ENCODE measurements at regions not wholly inside any gene's neighbourhood (a gene's known extent, or its start where the extent isn't known, plus 50 kb on each side); places are given as distances from the start of the nearest gene placed in this dataset.

DNA sequence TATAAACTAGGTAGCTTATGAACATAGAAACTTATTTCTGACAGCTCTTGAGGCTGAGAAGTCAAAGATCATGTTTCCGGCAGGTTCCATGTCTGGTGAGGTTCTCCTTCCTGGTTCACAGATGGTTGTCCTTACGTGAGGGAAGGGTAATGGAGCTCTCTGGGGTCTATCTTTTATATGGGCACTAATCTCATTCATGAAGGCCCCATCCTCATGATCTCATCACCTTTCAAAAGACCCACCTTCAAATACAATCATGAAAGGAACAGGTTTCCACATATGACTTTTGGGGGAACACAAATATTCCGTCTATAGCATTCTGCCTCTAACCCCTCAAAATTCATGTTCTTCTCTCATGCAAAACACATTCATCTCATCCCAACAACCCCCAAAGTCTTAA lies 264.7 kb downstream of the PTTG2 start:
- Histone ChIP-seq H3K4me3 (no peak overlapping the region), H3K27ac (peak overlapping the region in 1 of 2 donors; percentile 9)
- DNase-seq (ENCODE audit: low spot score) = no peak
- TF ChIP-seq, protein P1, sequence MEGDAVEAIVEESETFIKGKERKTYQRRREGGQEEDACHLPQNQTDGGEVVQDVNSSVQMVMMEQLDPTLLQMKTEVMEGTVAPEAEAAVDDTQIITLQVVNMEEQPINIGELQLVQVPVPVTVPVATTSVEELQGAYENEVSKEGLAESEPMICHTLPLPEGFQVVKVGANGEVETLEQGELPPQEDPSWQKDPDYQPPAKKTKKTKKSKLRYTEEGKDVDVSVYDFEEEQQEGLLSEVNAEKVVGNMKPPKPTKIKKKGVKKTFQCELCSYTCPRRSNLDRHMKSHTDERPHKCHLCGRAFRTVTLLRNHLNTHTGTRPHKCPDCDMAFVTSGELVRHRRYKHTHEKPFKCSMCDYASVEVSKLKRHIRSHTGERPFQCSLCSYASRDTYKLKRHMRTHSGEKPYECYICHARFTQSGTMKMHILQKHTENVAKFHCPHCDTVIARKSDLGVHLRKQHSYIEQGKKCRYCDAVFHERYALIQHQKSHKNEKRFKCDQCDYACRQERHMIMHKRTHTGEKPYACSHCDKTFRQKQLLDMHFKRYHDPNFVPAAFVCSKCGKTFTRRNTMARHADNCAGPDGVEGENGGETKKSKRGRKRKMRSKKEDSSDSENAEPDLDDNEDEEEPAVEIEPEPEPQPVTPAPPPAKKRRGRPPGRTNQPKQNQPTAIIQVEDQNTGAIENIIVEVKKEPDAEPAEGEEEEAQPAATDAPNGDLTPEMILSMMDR (IDR thresholded peaks at IDR 0.05) = no peak

DNA sequence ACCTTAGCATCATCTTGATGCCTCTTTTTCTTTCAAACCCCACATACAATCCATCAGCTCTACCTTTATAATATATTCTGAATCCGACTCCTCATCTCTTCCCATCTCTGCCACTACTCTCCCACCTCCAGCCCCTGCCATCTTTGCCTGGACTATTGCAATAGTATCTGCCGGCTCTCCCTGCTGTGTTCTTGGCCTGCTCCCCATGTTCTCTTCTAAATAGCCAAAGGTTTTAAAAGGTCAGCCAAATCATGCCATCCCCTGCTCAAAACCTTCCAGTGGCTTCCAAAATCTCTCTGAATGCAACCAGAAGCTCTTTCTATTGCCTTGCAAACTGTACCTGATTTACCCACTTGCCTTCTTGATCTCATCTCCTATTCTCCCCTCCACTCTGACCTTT lies 266.0 kb downstream of the PTTG2 start:
- no peak for DNase-seq (ENCODE audit: low spot score)
- H3K27ac ChIP-seq = no peak overlapping the region

DNA sequence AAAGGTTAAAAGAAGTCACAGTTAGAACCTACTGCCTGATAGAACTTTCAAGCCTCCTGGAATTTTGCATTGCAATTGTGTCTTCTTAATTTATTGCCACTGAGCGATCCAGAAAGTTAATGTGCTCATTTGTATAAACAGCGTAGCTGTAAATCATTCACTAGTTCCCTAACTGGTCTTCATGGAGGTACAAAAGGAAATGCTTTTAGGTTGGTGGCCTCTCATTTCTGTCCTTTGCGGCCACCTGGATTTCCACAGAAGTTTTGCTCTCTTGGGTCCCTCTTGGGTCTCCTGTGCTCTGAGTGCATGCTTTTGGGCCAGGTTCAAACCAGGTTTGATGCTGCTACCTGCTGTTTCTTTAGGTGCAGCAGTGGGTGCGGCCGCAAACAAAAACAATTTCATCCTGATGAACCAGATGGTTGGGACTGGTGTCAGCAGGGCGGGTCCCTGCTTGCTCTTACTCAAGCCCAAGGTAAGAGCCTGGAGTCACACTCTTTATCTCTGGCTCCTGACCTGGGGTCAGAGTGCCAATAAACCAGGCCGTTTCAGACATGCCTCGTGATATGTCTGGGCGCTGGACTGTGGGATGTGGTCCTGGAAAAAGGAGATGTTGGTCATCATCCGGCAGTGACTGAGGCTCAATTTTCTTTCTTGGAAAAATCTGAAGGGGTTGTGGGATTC lies 270.1 kb downstream of the PTTG2 start:
- no peak for DNase-seq (ENCODE audit: low spot score)
- TF ChIP-seq, protein P1 (IDR thresholded peaks at IDR 0.05) = no peak
- no peak overlapping the region for H3K4me3 ChIP-seq
- H3K27ac ChIP-seq = no peak overlapping the region

More for the DNA sequence above, 266.0 kb downstream of the PTTG2 start:
- H3K4me3 ChIP-seq = no peak overlapping the region
- TF ChIP-seq, protein P1 (IDR thresholded peaks at IDR 0.05) = no peak

DNA sequence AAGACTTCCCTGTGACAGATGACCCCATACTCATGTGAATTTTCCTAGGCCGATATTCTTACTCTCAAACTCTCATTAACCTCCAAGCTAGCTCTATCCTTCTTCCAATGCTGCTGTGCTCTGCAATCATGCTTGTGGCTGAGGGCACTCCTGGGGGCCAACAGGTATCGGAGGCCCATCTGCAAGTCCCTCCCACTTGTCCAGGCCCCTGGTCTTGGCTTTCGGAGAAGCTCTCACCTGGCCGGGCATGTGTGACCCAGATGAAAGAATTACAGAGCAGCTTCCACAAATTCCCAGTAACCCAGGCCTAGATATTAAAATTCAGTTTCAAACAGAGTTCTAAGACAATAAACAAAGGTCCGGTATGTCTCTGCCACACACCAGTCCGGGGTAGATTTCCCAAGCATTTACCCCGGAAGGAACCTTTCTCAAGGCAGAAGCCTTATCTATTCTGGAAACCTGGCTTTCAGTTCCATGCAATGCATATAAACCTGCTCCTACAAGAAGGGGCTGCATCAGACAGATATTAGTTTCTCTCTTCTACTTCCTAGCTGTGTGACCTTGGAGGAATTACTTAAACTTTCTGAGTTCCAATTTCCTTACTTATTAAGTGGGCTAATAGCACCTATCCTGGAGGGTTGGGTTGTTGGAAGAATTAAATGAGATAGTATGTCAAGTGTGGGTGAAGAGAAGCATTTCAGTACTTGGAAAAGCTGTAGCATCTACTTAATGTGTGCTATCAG lies 270.8 kb downstream of the PTTG2 start:
- H3K27ac ChIP-seq = no peak overlapping the region
- H3K4me3 ChIP-seq = no peak overlapping the region
- no peak for DNase-seq (ENCODE audit: low spot score)
- TF ChIP-seq, protein P1 (IDR thresholded peaks at IDR 0.05) = no peak

DNA sequence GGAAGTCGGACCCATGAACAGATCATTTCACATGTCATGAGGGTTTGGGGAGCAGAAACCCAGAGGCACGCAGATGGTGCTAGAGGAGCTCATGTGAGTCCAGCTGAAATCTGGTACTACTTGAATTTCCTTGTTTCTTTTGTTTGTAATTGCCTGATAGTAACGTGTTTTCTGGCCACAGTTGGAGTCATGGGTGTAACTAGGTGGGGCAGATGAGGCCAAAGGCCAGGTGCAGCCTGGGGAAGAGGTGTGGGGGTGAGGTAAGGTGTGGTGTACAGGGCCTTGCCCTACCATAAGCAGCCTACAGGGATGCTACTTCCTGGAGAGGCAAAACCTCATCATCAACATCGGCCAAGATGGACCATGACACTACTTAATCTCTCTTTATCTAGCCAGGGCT lies 271.4 kb downstream of the PTTG2 start:
- DNase-seq (ENCODE audit: low spot score) = no peak
- TF ChIP-seq, protein P1 (IDR thresholded peaks at IDR 0.05) = no peak
- no peak overlapping the region for H3K4me3 ChIP-seq
- H3K27ac ChIP-seq = no peak overlapping the region

DNA sequence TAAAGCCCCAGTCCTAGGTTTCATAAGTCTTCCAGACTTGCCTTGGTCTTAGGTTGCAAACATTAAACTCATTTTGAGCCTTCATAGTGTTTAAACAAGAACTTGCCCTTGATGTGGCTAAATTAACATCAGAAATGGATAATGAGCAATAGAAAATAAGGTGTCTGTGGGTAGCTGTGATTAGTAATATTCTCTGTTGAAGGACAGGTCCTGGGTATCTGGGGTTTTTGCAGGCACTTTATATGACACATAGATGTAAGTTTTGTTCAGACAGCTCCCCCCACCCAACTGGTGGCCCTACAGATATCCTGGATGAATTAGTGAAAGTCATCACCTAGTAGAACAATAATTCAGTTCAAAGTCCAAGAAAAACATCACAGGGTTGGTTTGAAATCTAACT lies 272.5 kb downstream of the PTTG2 start:
- no peak for DNase-seq (ENCODE audit: low spot score)
- no peak overlapping the region for H3K27ac ChIP-seq
- TF ChIP-seq, protein P1 (IDR thresholded peaks at IDR 0.05) = no peak
- H3K4me3 ChIP-seq = no peak overlapping the region

All from coronary artery (tissue), 2 donors.